Fibroblast of the aortic adventitia (primary cell): ENCODE measurements at regions not wholly inside any gene's neighbourhood (a gene's known extent, or its start where the extent isn't known, plus 50 kb on each side); places are given as distances from the start of the nearest gene placed in this dataset.

Experiments
- DNase-seq: peaks from one replicate; pipeline ENCODE4 v3.0.0-alpha.2; 2010; ENCODE audit warnings: low read depth
- H3K4me3 ChIP-seq: 2 replicates; pipeline ENCODE4 v1.5.1; 2011; ENCODE audit warnings: low read depth, mild to moderate bottlenecking, control low read depth, low read length, moderate library complexity
- CTCF ChIP-seq: IDR thresholded peaks from 2 replicates; pipeline ENCODE4 v1.5.1; 2011; ENCODE audit warnings: mild to moderate bottlenecking, low read length, control low read depth, inconsistent platforms; ENCODE audit not compliant: insufficient read depth

DNA sequence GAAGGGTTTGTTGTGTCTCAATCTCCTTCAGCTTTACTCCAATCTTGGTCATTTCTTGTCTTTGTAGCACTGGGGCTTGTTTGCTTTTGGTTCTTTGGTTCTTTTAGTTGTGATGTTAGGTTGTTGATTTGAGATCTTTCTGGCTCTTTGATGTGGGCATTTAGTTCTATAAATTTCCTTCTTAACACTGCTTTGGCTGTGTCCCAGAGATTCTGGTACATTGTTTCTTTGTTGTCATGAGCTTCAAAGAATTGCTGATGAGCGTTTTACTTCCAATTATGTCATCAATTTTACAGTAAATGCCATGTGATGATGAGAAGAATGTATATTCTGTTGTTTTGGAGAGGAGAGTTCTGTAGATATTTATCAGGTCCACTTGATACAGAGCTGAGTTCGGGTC is 353.3 kb downstream of the MAN2A1 start:
- H3K4me3 ChIP-seq, result no peak overlapping the region
- no peak for TF ChIP-seq CTCF
- DNase-seq, result no peak

- H3K4me3 ChIP-seq, result no peak overlapping the region
- peak; percentile 13 for TF ChIP-seq CTCF
- peak; percentile 13 for DNase-seq
These were observed 355.4 kb downstream of the MAN2A1 start for GRCh38 chr5:110045158-110045557.

DNA sequence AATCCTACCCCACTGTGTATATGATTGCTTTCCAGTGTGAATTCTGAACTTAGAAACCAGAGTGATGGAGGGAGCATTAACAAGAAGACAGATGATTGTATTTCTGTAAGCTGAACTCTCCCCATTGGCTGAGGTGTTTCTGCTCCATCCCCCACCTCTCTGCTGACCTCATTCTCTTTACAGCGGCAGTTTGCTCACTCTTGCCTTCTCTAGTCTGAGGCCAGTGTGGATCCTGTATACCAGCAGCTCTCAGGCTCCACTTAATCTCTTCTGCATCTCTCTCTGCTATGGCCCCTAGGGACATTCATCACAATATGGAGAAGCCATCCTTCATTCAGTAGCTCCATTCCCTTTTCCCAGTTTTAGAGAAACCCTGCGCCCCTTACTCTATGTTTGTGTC is 358.8 kb downstream of the MAN2A1 start:
- no peak for TF ChIP-seq CTCF
- no peak for DNase-seq
- H3K4me3 ChIP-seq, result no peak overlapping the region

- no peak for DNase-seq
- no peak overlapping the region for H3K4me3 ChIP-seq
- no peak for TF ChIP-seq CTCF
These were observed 360.1 kb downstream of the MAN2A1 start for GRCh38 chr5:110049816-110050215.

- no peak overlapping the region for H3K4me3 ChIP-seq
- no peak for TF ChIP-seq CTCF
- DNase-seq, result no peak
These were observed 361.1 kb downstream of the MAN2A1 start for GRCh38 chr5:110050640-110051345.

DNA sequence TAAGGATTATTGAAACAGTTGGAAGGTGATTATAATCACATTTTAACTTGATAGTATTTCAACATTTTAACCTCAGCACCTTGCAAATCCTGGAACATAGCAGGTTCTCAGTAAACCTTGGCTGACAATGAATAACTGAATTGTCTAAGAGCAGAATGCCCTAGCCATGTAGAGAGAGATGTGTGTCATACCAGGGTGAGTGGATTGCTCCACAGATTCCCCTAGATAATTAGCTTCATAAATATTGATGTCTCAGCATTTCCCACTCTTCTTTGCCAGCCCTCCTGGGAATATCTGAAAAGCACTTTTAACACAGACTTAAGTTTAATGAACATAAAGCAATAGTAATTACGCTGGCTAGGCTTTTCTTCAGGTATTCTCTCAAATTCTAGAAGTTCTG is 363.5 kb downstream of the MAN2A1 start:
- H3K4me3 ChIP-seq, result no peak overlapping the region
- no peak for TF ChIP-seq CTCF
- DNase-seq, result no peak

DNA sequence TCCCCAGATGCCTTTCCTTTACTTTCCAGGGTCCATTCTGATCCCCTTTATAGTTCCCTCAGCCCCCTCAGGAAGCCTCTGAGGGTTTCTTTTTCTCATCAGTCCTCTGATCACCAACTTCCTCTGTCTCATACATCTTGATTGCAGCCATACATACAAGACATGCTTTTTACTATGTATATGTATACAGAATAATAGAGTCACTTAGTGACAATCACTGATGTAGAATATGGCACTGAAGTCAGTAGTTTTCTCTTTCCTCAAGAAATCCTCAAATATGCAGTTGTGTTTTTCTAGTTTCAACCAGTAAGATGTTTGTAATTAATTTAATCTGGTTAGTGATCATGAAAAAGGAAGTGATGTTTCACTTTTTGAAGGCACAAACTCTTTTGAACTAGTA is 364.1 kb downstream of the MAN2A1 start:
- H3K4me3 ChIP-seq, result no peak overlapping the region
- no peak for TF ChIP-seq CTCF
- no peak for DNase-seq
